H1 (cell line): ENCODE measurements at regions not wholly inside any gene's neighbourhood (a gene's known extent, or its start where the extent isn't known, plus 50 kb on each side); places are given as distances from the start of the nearest gene placed in this dataset.

ENCODE experiments used
- CTCF ChIA-PET: fragments of 300-600 bp; sonication (Branson Sonifier 250); formaldehyde crosslinking; loops from one replicate; lab custom pipeline; 2021; ENCODE audit not compliant: partially characterized antibody; lab: Charles Lee
- POLR2A ChIA-PET: fragments of 300-600 bp; sonication (Branson Sonifier 250); formaldehyde crosslinking; loops from one replicate; lab custom pipeline; 2021; ENCODE audit warnings: inconsistent platforms; ENCODE audit not compliant: partially characterized antibody; lab: Charles Lee
- DNase-seq, 2 experiments: peaks; one replicate each; pipeline versions ENCODE4 v3.0.0 to v3.0.0-alpha.2; 2010 to 2022; ENCODE audit warnings: low spot score in 2 of 2, low read depth in 1 of 2, mixed read lengths in 1 of 2
- FAIRE-seq: peaks from 2 replicates; lab custom pipeline; 2011; peaks lifted over from hg19 to GRCh38; lab: Jason Lieb, UNC
- H2AFZ ChIP-seq: 2 replicates; pipeline ENCODE4 v1.8.1; 2012; ENCODE audit warnings: low read length, inconsistent platforms
- H2AK5ac ChIP-seq: 2 replicates; pipeline ENCODE4 v1.6.1; 2013; ENCODE audit warnings: low read depth, low read length
- H2BK120ac ChIP-seq: replicated peaks from 2 replicates; pipeline ENCODE3; 2013; ENCODE audit warnings: low read depth, low read length, inconsistent platforms
- H2BK12ac ChIP-seq: 2 replicates; pipeline ENCODE4 v1.6.1; 2013; ENCODE audit warnings: low read depth, low read length
- H2BK15ac ChIP-seq: 2 replicates; pipeline ENCODE4 v1.6.1; 2013; ENCODE audit warnings: low read length
- H2BK20ac ChIP-seq: 2 replicates; pipeline ENCODE4 v1.6.1; 2013; ENCODE audit warnings: low read length
- H2BK5ac ChIP-seq: 2 replicates; pipeline ENCODE4 v1.6.1; 2013; ENCODE audit warnings: low read depth, low read length
- H3K14ac ChIP-seq: 2 replicates; pipeline ENCODE4 v1.6.1; 2013; ENCODE audit warnings: inconsistent platforms; ENCODE audit not compliant: insufficient read length
- H3K18ac ChIP-seq: 2 replicates; pipeline ENCODE4 v1.6.1; 2013; ENCODE audit warnings: low read length; ENCODE audit errors: extremely low read depth
- H3K23ac ChIP-seq: 2 replicates; pipeline ENCODE4 v1.6.1; 2013; ENCODE audit warnings: inconsistent platforms; ENCODE audit not compliant: insufficient read length
- H3K23me2 ChIP-seq: 2 replicates; pipeline ENCODE4 v1.6.1; 2013; ENCODE audit warnings: low read depth, low read length
- H3K27ac ChIP-seq: 2 replicates; pipeline ENCODE4 v1.6.1; 2011; ENCODE audit warnings: low read depth, low read length, inconsistent platforms
- H3K27me3 ChIP-seq, 4 experiments: replicated peaks in 1 of 4; 1 replicate in 1 of 4; 2 replicates in 3 of 4; pipeline versions ENCODE4 v1.6.1 to v1.8.1; 2011 to 2013; ENCODE audit warnings: low read length in 3 of 4, mild to moderate bottlenecking in 3 of 4, inconsistent platforms in 2 of 4, mixed read lengths in 2 of 4, moderate library complexity in 1 of 4; ENCODE audit not compliant: control insufficient read depth in 3 of 4, insufficient read depth in 3 of 4; ENCODE audit errors: extremely low read depth in 1 of 4
- H3K36me3 ChIP-seq, 4 experiments: 2 replicates each; pipeline versions ENCODE4 v1.6.1 to v1.8.1; 2011 to 2013; ENCODE audit warnings: mild to moderate bottlenecking in 4 of 4, low read length in 3 of 4, moderate library complexity in 2 of 4, control low read depth in 1 of 4, inconsistent platforms in 1 of 4; ENCODE audit not compliant: insufficient read depth in 4 of 4, control insufficient read depth in 2 of 4
- H3K4ac ChIP-seq: replicated peaks from 2 replicates; pipeline ENCODE3; 2013; ENCODE audit warnings: low read length, low read depth, mixed read lengths, inconsistent platforms; ENCODE audit not compliant: insufficient read length
- H3K4me1 ChIP-seq, 4 experiments: replicated peaks in 1 of 4; 1 replicate in 1 of 4; 2 replicates in 3 of 4; pipeline versions ENCODE4 v1.6.1 to v1.8.1; 2011 to 2013; ENCODE audit warnings: low read length in 3 of 4, inconsistent platforms in 2 of 4, mixed read lengths in 1 of 4; ENCODE audit not compliant: insufficient read depth in 4 of 4, control insufficient read depth in 3 of 4
- H3K4me2 ChIP-seq, 2 experiments: 2 replicates each; pipeline versions ENCODE4 v1.6.1 to v1.8.1; 2011 to 2013; ENCODE audit warnings: low read depth in 2 of 2, low read length in 2 of 2, control low read depth in 1 of 2, inconsistent platforms in 1 of 2, mild to moderate bottlenecking in 1 of 2; ENCODE audit not compliant: insufficient read depth in 1 of 2
- H3K4me3 ChIP-seq, 4 experiments: fragments of 200-600, 300-600 bp in 1 of 4; sonication (generic), shearing (Covaris generic), sonication (Bioruptor Twin) in 1 of 4; 2 replicates each; pipeline versions ENCODE4 v1.5.1 to v1.8.1; 2011 to 2016; ENCODE audit warnings: low read length in 4 of 4, low read depth in 3 of 4, control low read depth in 2 of 4, inconsistent platforms in 2 of 4, mild to moderate bottlenecking in 2 of 4, mixed read lengths in 1 of 4, moderate library complexity in 1 of 4; ENCODE audit not compliant: insufficient read depth in 2 of 4; ENCODE audit errors: extremely low read depth in 1 of 4
- H3K56ac ChIP-seq: replicated peaks from 2 replicates; pipeline ENCODE3; 2013; ENCODE audit warnings: low read depth, mild to moderate bottlenecking, mixed read lengths, low read length, inconsistent platforms; ENCODE audit not compliant: insufficient read length
- H3K79me1 ChIP-seq: 2 replicates; pipeline ENCODE4 v1.6.1; 2013; ENCODE audit warnings: low read depth, low read length, control low read depth
- H3K79me2 ChIP-seq, 2 experiments: 2 replicates each; pipeline versions ENCODE4 v1.6.1 to v1.8.1; 2012 to 2013; ENCODE audit warnings: low read length in 2 of 2, mild to moderate bottlenecking in 2 of 2, inconsistent platforms in 1 of 2; ENCODE audit not compliant: insufficient read depth in 2 of 2, control insufficient read depth in 1 of 2
- H3K9ac ChIP-seq, 4 experiments: replicated peaks in 1 of 4; 1 replicate in 1 of 4; 2 replicates in 3 of 4; pipeline versions ENCODE4 v1.6.1 to v1.8.1; 2011 to 2013; ENCODE audit warnings: low read depth in 3 of 4, low read length in 3 of 4, control low read depth in 2 of 4, mild to moderate bottlenecking in 2 of 4, moderate library complexity in 2 of 4, inconsistent platforms in 1 of 4; ENCODE audit errors: extremely low read depth in 1 of 4
- H3K9me3 ChIP-seq, 2 experiments: 2 replicates each; pipeline versions ENCODE4 v1.6.1 to v1.8.1; 2012 to 2013; ENCODE audit warnings: mild to moderate bottlenecking in 2 of 2, moderate library complexity in 2 of 2, control low read depth in 1 of 2, inconsistent platforms in 1 of 2, low read depth in 1 of 2, low read length in 1 of 2, mixed read lengths in 1 of 2; ENCODE audit not compliant: insufficient read depth in 2 of 2
- H4K20me1 ChIP-seq, 2 experiments: replicated peaks in 1 of 2; 2 replicates each; pipeline versions ENCODE3 to v1.8.1; 2011 to 2013; ENCODE audit warnings: inconsistent platforms in 2 of 2, low read length in 2 of 2, mild to moderate bottlenecking in 1 of 2; ENCODE audit not compliant: insufficient read depth in 2 of 2, control insufficient read depth in 1 of 2
- H4K5ac ChIP-seq: 2 replicates; pipeline ENCODE4 v1.6.1; 2013; ENCODE audit warnings: low read length, low read depth, mixed read lengths, inconsistent platforms; ENCODE audit not compliant: insufficient read length
- H4K8ac ChIP-seq: 2 replicates; pipeline ENCODE4 v1.8.0; 2013; ENCODE audit warnings: mild to moderate bottlenecking, moderate library complexity, low read length, inconsistent platforms; ENCODE audit not compliant: insufficient read depth; ENCODE audit errors: extremely low read depth
- H4K91ac ChIP-seq: replicated peaks from 2 replicates; pipeline ENCODE3; 2013; ENCODE audit warnings: low read length, mixed read lengths, inconsistent platforms; ENCODE audit not compliant: insufficient read length
- CBX5 ChIP-seq: fragments of 300-800, 300-1000 bp; sonication (generic); IDR thresholded peaks from 2 replicates; pipeline ENCODE4 v1.7.1; 2016; ENCODE audit warnings: antibody characterized with exemption, low read length, low read depth
- GABPA ChIP-seq: IDR thresholded peaks from 2 replicates; pipeline ENCODE4 v1.6.1; 2011; ENCODE audit warnings: mild to moderate bottlenecking, low read length, moderate library complexity, borderline replicate concordance; ENCODE audit not compliant: insufficient read depth
- HDAC2 ChIP-seq, 2 experiments: fragments of 300-600 bp in 1 of 2; sonication (generic) in 1 of 2; IDR thresholded peaks; 2 replicates each; pipeline ENCODE4 v1.6.1; 2011 to 2012; ENCODE audit warnings: low read depth in 2 of 2, low read length in 2 of 2, mild to moderate bottlenecking in 2 of 2, moderate library complexity in 2 of 2, borderline replicate concordance in 1 of 2, inconsistent platforms in 1 of 2
- KDM1A ChIP-seq: fragments of 200-600, 300-600 bp; sonication (generic); IDR thresholded peaks from 2 replicates; pipeline ENCODE4 v1.7.1; 2016; ENCODE audit warnings: mild to moderate bottlenecking, low read length, borderline replicate concordance
- RXRA ChIP-seq: IDR thresholded peaks from 2 replicates; pipeline ENCODE4 v1.6.1; 2011; ENCODE audit warnings: low read depth, mild to moderate bottlenecking, low read length, moderate library complexity; ENCODE audit not compliant: insufficient read depth
- ZNF274 ChIP-seq: IDR thresholded peaks from 2 replicates; pipeline ENCODE4 v1.7.0; 2012; ENCODE audit warnings: low read length, borderline replicate concordance; ENCODE audit errors: extremely low read depth
- WGBS, 2 experiments: shearing (Covaris generic) in 1 of 2; methylation state at CpG; one replicate each; pipeline versions ENCODE4 v1.1.6 to v1.1.7; 2013 to 2015; ENCODE audit warnings: low lambda C conversion rate in 2 of 2, mixed read lengths in 2 of 2, inconsistent platforms in 1 of 2, low coverage in 1 of 2, missing lambda C conversion rate in 1 of 2; ENCODE audit not compliant: insufficient replicate concordance in 2 of 2, insufficient coverage in 1 of 2, insufficient read length in 1 of 2; ENCODE audit errors: extremely low coverage in 1 of 2, missing lambda C conversion rate in 1 of 2; 5-methylcytosine and 5-hydroxymethylcytosine counted together
- TF ChIP-seq, protein P1 (sequence below): IDR thresholded peaks from 2 replicates; pipeline ENCODE4 v1.6.1; 2011; ENCODE audit warnings: low read length, improper control_type of control experiment

DNA sequence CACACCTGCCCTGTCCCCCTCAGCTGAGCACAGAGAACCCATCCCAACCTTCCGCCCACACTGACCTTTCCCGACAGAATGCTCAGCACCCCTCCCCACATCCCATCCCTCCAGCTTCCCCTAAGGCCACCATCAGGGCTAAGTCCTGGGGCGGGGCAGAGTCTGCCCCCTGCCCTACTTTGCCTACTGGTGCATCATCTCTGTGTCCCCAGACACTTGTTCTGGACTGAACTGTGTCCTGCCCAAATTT lies 109.8 kb downstream of the CTTN start:
- Histone ChIP-seq H3K23me2 (no peaks in the 10 kb centered on the region), H4K91ac (no peak overlapping the region), H3K36me3 (no peaks in the 10 kb centered on the region), H3K14ac (no peak overlapping the region), H3K4ac (no peak overlapping the region), H2BK5ac (no peak overlapping the region), H4K5ac (no peak overlapping the region), H2BK120ac (no peak overlapping the region), H3K27ac (no peak overlapping the region), H2BK15ac (no peak overlapping the region), H3K56ac (no peak overlapping the region), H3K79me1 (peaks cover 8% of the 10 kb centered on the region; the same call in 1 of the 2 replicates), H3K23ac (no peak overlapping the region), H3K79me2 (no peaks in the 10 kb centered on the region), H4K20me1 (peaks cover 3 to 11% of the 10 kb centered on the region in 2 experiments), H3K4me1 (peaks cover 3 to 12% (median 6%) of the 10 kb centered on the region in 4 experiments; a peak in 6 of 7 replicates), H2AFZ (no peak overlapping the region), H2AK5ac (no peak overlapping the region), H3K9ac (no peak overlapping the region), H3K9me3 (peaks cover 2 to 4% of the 10 kb centered on the region in 2 experiments; a peak in 3 of 4 replicates), H2BK12ac (no peak overlapping the region), H2BK20ac (no peak overlapping the region), H3K27me3 (no peaks in the 10 kb centered on the region), H3K4me3 (no peak overlapping the region), H3K18ac (no peak overlapping the region), H4K8ac (0 out of 2 replicates have a peak overlapping the region, but pooled peaks have one; percentile 23), H3K4me2 (no peak overlapping the region)
- 82% methylated on average over 3 of the region's 3 CpGs; no CpG with 5 or more reads in 1 of the 2 experiments for WGBS, 2 experiments
- FAIRE-seq = no peak
- no peak for TF ChIP-seq HDAC2 (IDR thresholded peaks at IDR 0.05; ENCODE audit: borderline replicate concordance in 1 of 2, low read depth in 2 of 2, low read length in 2 of 2)
- TF ChIP-seq GABPA = no peak
- TF ChIP-seq RXRA = no peak
- TF ChIP-seq KDM1A = no peak
- no peak for TF ChIP-seq ZNF274
- TF ChIP-seq, protein P1, sequence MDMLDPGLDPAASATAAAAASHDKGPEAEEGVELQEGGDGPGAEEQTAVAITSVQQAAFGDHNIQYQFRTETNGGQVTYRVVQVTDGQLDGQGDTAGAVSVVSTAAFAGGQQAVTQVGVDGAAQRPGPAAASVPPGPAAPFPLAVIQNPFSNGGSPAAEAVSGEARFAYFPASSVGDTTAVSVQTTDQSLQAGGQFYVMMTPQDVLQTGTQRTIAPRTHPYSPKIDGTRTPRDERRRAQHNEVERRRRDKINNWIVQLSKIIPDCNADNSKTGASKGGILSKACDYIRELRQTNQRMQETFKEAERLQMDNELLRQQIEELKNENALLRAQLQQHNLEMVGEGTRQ = no peak
- no peak for TF ChIP-seq CBX5
- POLR2A ChIA-PET = no interaction called here
- CTCF ChIA-PET = interaction anchor here (0.8 to 12.0 kb wide), 3 partner anchors 8 to 358 kb away, joined by 3 to 150 read pairs (median 4); no protein-coding TSS in a partner anchor
- DNase-seq = no peak
